ENCODE measurements at regions not wholly inside any gene's neighbourhood (a gene's known extent, or its start where the extent isn't known, plus 50 kb on each side); places are given as distances from the start of the nearest gene placed in this dataset.
A peak's percentile ranks its signal among the peaks of the same experiment; 100 is the strongest.

GRCh38 chr5:67495072-67495471, 298.5 kb upstream of the CD180 start:
- Histone ChIP-seq H3K9me3 (ENCODE audit: control insufficient read depth in 5 of 5, low read length in 5 of 5) (peaks cover 0 to 7% (median 0%) of the 10 kb centered on the region in 5 donors), H3K27me3 (ENCODE audit: control insufficient read depth in 5 of 5, insufficient read depth in 4 of 5, low read length in 5 of 5) (no peaks in the 10 kb centered on the region), H3K27ac (ENCODE audit: low read depth, low read length) (peak overlapping the region; percentile 25), H3K4me1 (ENCODE audit: control insufficient read depth in 5 of 5, insufficient read depth in 5 of 5, low read length in 5 of 5) (peaks cover 6 to 37% (median 25%) of the 10 kb centered on the region in 5 donors), H3K4me3 (ENCODE audit: low read depth in 1 of 5, low read length in 5 of 5) (no peak overlapping the region), H3K36me3 (ENCODE audit: control insufficient read depth in 5 of 5, insufficient read depth in 5 of 5, low read length in 5 of 5) (no peaks in the 10 kb centered on the region), H3K9ac (ENCODE audit: low read length in 5 of 5) (no peak overlapping the region)

- H3K9me3 ChIP-seq (ENCODE audit: control insufficient read depth in 5 of 5, low read length in 5 of 5): peaks cover 0 to 2% (median 0%) of the 10 kb centered on the region in 5 donors
- H3K27me3 ChIP-seq (ENCODE audit: control insufficient read depth in 5 of 5, insufficient read depth in 4 of 5, low read length in 5 of 5): no peaks in the 10 kb centered on the region
- no peaks in the 10 kb centered on the region for H3K36me3 ChIP-seq (ENCODE audit: control insufficient read depth in 5 of 5, insufficient read depth in 5 of 5, low read length in 5 of 5)
- H3K4me3 ChIP-seq (ENCODE audit: low read depth in 1 of 5, low read length in 5 of 5): no peak overlapping the region
- peak overlapping the region; percentile 25 for H3K27ac ChIP-seq (ENCODE audit: low read depth, low read length)
- H3K4me1 ChIP-seq (ENCODE audit: control insufficient read depth in 5 of 5, insufficient read depth in 5 of 5, low read length in 5 of 5): peaks cover 6 to 37% (median 25%) of the 10 kb centered on the region in 5 donors
- H3K9ac ChIP-seq (ENCODE audit: low read length in 5 of 5): no peak overlapping the region
Observed at GRCh38 chr5:67494186-67494855, 297.7 kb upstream of the CD180 start.

DNA sequence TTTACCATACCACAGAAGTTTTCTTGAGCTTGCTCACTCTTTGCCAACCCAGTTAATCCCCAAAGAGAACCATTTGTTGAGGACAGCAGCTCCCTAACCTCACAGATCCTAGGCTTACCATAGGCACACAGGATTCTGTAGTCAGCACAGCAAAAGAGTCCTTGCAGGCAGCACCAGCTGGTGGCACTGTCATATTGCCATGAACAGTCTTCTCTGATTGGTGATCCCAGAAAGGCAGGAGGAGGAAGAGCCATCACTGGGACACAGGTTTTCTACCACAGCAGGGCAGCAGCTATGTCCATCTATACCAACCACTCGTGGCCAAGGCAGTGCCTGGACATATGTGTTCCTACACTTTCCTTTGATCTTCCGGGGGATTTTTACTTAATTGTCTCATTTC, 297.1 kb upstream of the CD180 start:
- peaks cover 6 to 37% (median 25%) of the 10 kb centered on the region in 5 donors for H3K4me1 ChIP-seq (ENCODE audit: control insufficient read depth in 5 of 5, insufficient read depth in 5 of 5, low read length in 5 of 5)
- H3K27me3 ChIP-seq (ENCODE audit: control insufficient read depth in 5 of 5, insufficient read depth in 4 of 5, low read length in 5 of 5): no peaks in the 10 kb centered on the region
- no peak overlapping the region for H3K4me3 ChIP-seq (ENCODE audit: low read depth in 1 of 5, low read length in 5 of 5)
- no peaks in the 10 kb centered on the region for H3K9me3 ChIP-seq (ENCODE audit: control insufficient read depth in 5 of 5, low read length in 5 of 5)
- H3K27ac ChIP-seq (ENCODE audit: low read depth, low read length): no peak overlapping the region
- no peak overlapping the region for H3K9ac ChIP-seq (ENCODE audit: low read length in 5 of 5)
- no peaks in the 10 kb centered on the region for H3K36me3 ChIP-seq (ENCODE audit: control insufficient read depth in 5 of 5, insufficient read depth in 5 of 5, low read length in 5 of 5)

- Histone ChIP-seq H3K9ac (ENCODE audit: low read length in 5 of 5) (no peak overlapping the region), H3K9me3 (ENCODE audit: control insufficient read depth in 5 of 5, low read length in 5 of 5) (no peaks in the 10 kb centered on the region), H3K4me3 (ENCODE audit: low read depth in 1 of 5, low read length in 5 of 5) (no peak overlapping the region), H3K4me1 (ENCODE audit: control insufficient read depth in 5 of 5, insufficient read depth in 5 of 5, low read length in 5 of 5) (peaks cover 6 to 30% (median 23%) of the 10 kb centered on the region in 5 donors), H3K27me3 (ENCODE audit: control insufficient read depth in 5 of 5, insufficient read depth in 4 of 5, low read length in 5 of 5) (no peaks in the 10 kb centered on the region), H3K36me3 (ENCODE audit: control insufficient read depth in 5 of 5, insufficient read depth in 5 of 5, low read length in 5 of 5) (no peaks in the 10 kb centered on the region), H3K27ac (ENCODE audit: low read depth, low read length) (no peak overlapping the region)
Observed at GRCh38 chr5:67490543-67491321, 294.1 kb upstream of the CD180 start.

DNA sequence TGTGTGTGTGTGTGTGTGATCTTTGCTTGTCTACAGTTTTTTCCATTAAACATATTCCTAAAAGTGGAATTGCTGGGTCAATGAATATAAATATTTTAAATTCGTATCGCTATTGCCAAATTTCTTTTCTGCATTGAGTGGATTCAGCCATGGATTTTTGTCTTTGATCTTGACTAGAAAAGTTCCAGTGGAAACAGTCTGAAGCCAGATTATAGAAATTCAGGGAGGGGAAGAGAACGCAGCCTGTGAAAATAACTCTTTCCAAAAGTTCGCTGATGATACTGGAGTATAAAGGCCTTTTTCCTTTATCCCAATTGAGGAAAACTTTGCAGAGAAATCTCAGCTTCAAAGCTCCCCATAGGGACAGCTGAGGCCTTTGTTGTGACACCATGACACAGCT, 292.3 kb upstream of the CD180 start:
- H3K9ac ChIP-seq (ENCODE audit: low read length in 5 of 5): no peak overlapping the region
- no peaks in the 10 kb centered on the region for H3K9me3 ChIP-seq (ENCODE audit: control insufficient read depth in 5 of 5, low read length in 5 of 5)
- no peaks in the 10 kb centered on the region for H3K36me3 ChIP-seq (ENCODE audit: control insufficient read depth in 5 of 5, insufficient read depth in 5 of 5, low read length in 5 of 5)
- peaks cover 0 to 12% (median 6%) of the 10 kb centered on the region in 5 donors for H3K4me1 ChIP-seq (ENCODE audit: control insufficient read depth in 5 of 5, insufficient read depth in 5 of 5, low read length in 5 of 5)
- H3K4me3 ChIP-seq (ENCODE audit: low read depth in 1 of 5, low read length in 5 of 5): no peak overlapping the region
- no peak overlapping the region for H3K27ac ChIP-seq (ENCODE audit: low read depth, low read length)
- H3K27me3 ChIP-seq (ENCODE audit: control insufficient read depth in 5 of 5, insufficient read depth in 4 of 5, low read length in 5 of 5): no peaks in the 10 kb centered on the region

DNA sequence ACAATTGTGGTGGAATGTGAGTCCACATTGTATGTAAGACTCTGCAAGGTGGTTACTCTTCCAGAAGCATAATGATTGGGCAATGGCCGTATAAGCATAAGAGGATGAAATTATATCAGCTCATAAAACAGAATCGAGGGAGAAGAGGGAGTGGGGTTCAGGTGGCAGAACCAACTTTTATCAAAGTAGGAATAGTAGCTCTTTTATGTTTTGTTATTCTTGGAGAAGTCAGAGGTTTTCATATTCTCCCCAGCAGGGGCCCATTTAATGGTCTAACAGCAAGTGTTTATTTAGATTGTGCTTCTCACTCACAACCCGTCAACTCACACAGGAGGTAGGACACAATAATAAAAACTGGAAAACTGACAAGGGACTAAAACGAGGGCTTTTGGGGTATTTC, 291.3 kb upstream of the CD180 start:
- peaks cover 0 to 2% (median 0%) of the 10 kb centered on the region in 5 donors for H3K4me1 ChIP-seq (ENCODE audit: control insufficient read depth in 5 of 5, insufficient read depth in 5 of 5, low read length in 5 of 5)
- H3K27me3 ChIP-seq (ENCODE audit: control insufficient read depth in 5 of 5, insufficient read depth in 4 of 5, low read length in 5 of 5): no peaks in the 10 kb centered on the region
- H3K36me3 ChIP-seq (ENCODE audit: control insufficient read depth in 5 of 5, insufficient read depth in 5 of 5, low read length in 5 of 5): no peaks in the 10 kb centered on the region
- H3K27ac ChIP-seq (ENCODE audit: low read depth, low read length): no peak overlapping the region
- H3K9me3 ChIP-seq (ENCODE audit: control insufficient read depth in 5 of 5, low read length in 5 of 5): no peaks in the 10 kb centered on the region
- no peak overlapping the region for H3K4me3 ChIP-seq (ENCODE audit: low read depth in 1 of 5, low read length in 5 of 5)
- H3K9ac ChIP-seq (ENCODE audit: low read length in 5 of 5): no peak overlapping the region

DNA sequence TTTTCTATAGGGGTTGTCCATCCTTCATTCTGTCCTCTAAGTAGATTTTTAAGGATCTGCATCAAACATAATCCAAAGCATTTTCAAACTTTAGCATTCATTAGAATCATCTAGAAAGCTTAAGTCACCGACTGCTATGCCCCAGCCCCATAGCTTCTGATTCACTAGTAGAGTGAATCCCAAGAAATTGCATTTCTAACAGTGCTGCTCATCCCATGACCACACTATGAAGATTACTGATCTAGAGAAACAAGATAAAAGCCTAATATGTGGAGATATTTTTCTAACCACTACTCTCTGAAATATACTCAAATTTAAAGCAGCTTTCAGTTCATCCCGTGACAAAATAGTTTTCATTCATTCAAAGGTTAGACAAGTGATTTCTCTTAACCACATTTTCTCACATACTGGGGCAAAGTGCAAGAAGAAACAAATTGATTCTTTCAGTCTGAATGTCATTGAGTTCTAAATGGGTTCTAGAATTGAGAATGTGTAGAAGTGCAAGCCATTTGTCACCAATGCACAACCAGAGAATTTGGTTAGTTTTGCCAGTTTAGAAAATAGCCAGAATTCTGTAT, 286.9 kb upstream of the CD180 start:
- H3K4me3 ChIP-seq (ENCODE audit: low read depth in 1 of 5, low read length in 5 of 5): no peak overlapping the region
- no peaks in the 10 kb centered on the region for H3K9me3 ChIP-seq (ENCODE audit: control insufficient read depth in 5 of 5, low read length in 5 of 5)
- H3K9ac ChIP-seq (ENCODE audit: low read length in 5 of 5): no peak overlapping the region
- no peaks in the 10 kb centered on the region for H3K36me3 ChIP-seq (ENCODE audit: control insufficient read depth in 5 of 5, insufficient read depth in 5 of 5, low read length in 5 of 5)
- H3K27me3 ChIP-seq (ENCODE audit: control insufficient read depth in 5 of 5, insufficient read depth in 4 of 5, low read length in 5 of 5): no peaks in the 10 kb centered on the region
- no peaks in the 10 kb centered on the region for H3K4me1 ChIP-seq (ENCODE audit: control insufficient read depth in 5 of 5, insufficient read depth in 5 of 5, low read length in 5 of 5)
- H3K27ac ChIP-seq (ENCODE audit: low read depth, low read length): no peak overlapping the region

DNA sequence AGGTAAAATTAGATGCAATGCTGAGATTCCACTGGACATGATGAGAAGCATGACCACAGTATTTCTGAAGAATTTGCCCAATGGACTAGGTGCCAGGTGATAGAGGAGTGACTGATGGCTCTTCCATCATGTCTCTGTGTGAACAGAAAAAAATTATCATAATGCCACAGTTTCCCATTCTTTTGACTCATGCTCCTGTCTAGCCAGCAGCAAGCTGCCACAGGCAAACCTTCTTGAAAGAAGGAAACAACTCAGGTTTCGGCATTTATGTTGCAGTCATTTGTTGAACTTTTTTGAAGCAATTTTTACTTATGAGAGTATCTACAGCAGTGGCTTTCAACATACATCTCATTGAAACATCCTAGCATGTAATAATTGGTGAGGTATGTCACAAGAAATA, 284.8 kb upstream of the CD180 start:
- Histone ChIP-seq H3K9me3 (ENCODE audit: control insufficient read depth in 5 of 5, low read length in 5 of 5) (no peaks in the 10 kb centered on the region), H3K4me3 (ENCODE audit: low read depth in 1 of 5, low read length in 5 of 5) (no peak overlapping the region)

DNA sequence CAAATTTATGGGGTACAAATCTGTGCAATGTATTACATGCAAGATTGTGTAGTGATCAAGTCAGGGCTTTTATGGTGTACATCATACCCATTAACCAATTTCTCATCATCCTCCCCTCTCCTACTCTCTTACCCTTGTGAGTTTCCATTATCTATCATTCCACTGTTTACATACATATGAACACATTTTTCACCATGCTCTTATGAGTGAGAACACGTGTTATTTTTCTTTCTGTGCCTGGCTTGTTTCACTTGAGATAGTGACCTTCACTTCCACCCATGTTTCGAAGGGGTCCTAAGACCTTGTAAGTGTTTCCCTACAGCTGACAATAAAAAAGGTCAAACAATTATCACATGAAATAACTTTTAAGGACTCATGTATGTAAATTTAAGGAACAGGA, 281.7 kb upstream of the CD180 start:
- no peak overlapping the region for H3K27ac ChIP-seq (ENCODE audit: low read depth, low read length)
- no peaks in the 10 kb centered on the region for H3K27me3 ChIP-seq (ENCODE audit: control insufficient read depth in 5 of 5, insufficient read depth in 4 of 5, low read length in 5 of 5)
- no peaks in the 10 kb centered on the region for H3K36me3 ChIP-seq (ENCODE audit: control insufficient read depth in 5 of 5, insufficient read depth in 5 of 5, low read length in 5 of 5)
- H3K9ac ChIP-seq (ENCODE audit: low read length in 5 of 5): no peak overlapping the region
- no peaks in the 10 kb centered on the region for H3K4me1 ChIP-seq (ENCODE audit: control insufficient read depth in 5 of 5, insufficient read depth in 5 of 5, low read length in 5 of 5)
- H3K4me3 ChIP-seq (ENCODE audit: low read depth in 1 of 5, low read length in 5 of 5): no peak overlapping the region
- no peaks in the 10 kb centered on the region for H3K9me3 ChIP-seq (ENCODE audit: control insufficient read depth in 5 of 5, low read length in 5 of 5)

More for the DNA sequence above, 284.8 kb upstream of the CD180 start:
- H3K9ac ChIP-seq (ENCODE audit: low read length in 5 of 5): no peak overlapping the region
- no peaks in the 10 kb centered on the region for H3K4me1 ChIP-seq (ENCODE audit: control insufficient read depth in 5 of 5, insufficient read depth in 5 of 5, low read length in 5 of 5)
- no peaks in the 10 kb centered on the region for H3K36me3 ChIP-seq (ENCODE audit: control insufficient read depth in 5 of 5, insufficient read depth in 5 of 5, low read length in 5 of 5)
- no peak overlapping the region for H3K27ac ChIP-seq (ENCODE audit: low read depth, low read length)
- no peaks in the 10 kb centered on the region for H3K27me3 ChIP-seq (ENCODE audit: control insufficient read depth in 5 of 5, insufficient read depth in 4 of 5, low read length in 5 of 5)

DNA sequence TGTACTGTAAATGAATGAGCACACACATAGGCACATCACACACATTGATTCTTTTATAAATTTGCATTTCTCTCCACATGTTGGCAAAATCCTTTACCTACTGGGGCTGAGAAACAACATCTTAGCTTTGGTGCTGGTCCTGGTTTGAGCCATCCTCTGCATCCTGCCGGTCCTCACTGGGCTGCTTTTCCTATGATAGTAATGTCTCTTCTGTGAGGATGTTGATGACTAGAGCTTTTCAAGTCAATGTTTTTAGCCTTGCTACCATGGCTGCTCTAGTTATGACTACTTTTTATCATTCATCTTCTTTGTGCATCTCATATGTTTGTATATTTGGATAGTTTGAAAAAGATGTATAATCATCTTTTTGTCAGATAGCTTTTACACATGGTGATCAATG, 280.4 kb upstream of the CD180 start:
- Histone ChIP-seq H3K27me3 (ENCODE audit: control insufficient read depth in 5 of 5, insufficient read depth in 4 of 5, low read length in 5 of 5) (no peaks in the 10 kb centered on the region), H3K9me3 (ENCODE audit: control insufficient read depth in 5 of 5, low read length in 5 of 5) (no peaks in the 10 kb centered on the region), H3K4me3 (ENCODE audit: low read depth in 1 of 5, low read length in 5 of 5) (no peak overlapping the region), H3K36me3 (ENCODE audit: control insufficient read depth in 5 of 5, insufficient read depth in 5 of 5, low read length in 5 of 5) (no peaks in the 10 kb centered on the region), H3K27ac (ENCODE audit: low read depth, low read length) (no peak overlapping the region), H3K9ac (ENCODE audit: low read length in 5 of 5) (no peak overlapping the region), H3K4me1 (ENCODE audit: control insufficient read depth in 5 of 5, insufficient read depth in 5 of 5, low read length in 5 of 5) (no peaks in the 10 kb centered on the region)

All from subcutaneous abdominal adipose tissue (tissue), 5 donors.